ENCODE measurements at regions not wholly inside any gene's neighbourhood (a gene's known extent, or its start where the extent isn't known, plus 50 kb on each side); places are given as distances from the start of the nearest gene placed in this dataset.

DNA sequence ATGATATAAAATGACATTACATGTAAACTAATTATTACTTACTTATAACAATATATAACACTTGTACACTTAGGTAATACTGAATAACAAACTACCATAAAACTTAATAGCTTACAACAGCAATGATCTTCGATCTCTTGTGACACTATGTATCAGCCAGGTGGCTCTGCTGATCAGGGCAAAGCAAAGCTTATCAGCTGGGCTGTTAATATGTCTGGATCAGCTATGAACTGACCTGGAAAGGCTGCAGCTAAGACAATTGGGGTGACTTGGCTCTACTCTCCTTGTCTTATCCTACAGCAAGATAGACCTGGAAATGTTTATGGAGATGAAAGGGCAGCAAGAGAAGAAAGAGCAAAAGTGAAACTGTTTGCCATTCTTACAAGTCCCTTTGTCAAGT lies 511.3 kb downstream of the TLR4 start:
- Mint-ChIP-seq H3K27me3 (ENCODE audit: insufficient read depth, low read depth) (no peaks in the 10 kb centered on the region), H3K4me3 (no peak overlapping the region), H3K36me3 (no peaks in the 10 kb centered on the region), H3K27ac (no peak overlapping the region), H3K9me3 (no peaks in the 10 kb centered on the region), H3K4me1 (no peaks in the 10 kb centered on the region)
- Histone ChIP-seq H3K27me3 (no peaks in the 10 kb centered on the region), H3K9ac (no peak overlapping the region), H3K9me3 (ENCODE audit: low read depth) (no peaks in the 10 kb centered on the region), H2AFZ (replicated peaks) (no peak overlapping the region), H3K4me1 (no peaks in the 10 kb centered on the region), H3K27ac (no peak overlapping the region), H4K20me1 (ENCODE audit: low read depth) (no peaks in the 10 kb centered on the region), H3F3A (ENCODE audit: low read depth) (no peaks in the 10 kb centered on the region), H3K4me2 (no peak overlapping the region), H3K79me2 (ENCODE audit: low read depth) (no peaks in the 10 kb centered on the region), H3K4me3 (no peak overlapping the region), H3K36me3 (no peaks in the 10 kb centered on the region)
- DNase-seq (ENCODE audit: low spot score), result no peak
- TF ChIP-seq, protein P1, sequence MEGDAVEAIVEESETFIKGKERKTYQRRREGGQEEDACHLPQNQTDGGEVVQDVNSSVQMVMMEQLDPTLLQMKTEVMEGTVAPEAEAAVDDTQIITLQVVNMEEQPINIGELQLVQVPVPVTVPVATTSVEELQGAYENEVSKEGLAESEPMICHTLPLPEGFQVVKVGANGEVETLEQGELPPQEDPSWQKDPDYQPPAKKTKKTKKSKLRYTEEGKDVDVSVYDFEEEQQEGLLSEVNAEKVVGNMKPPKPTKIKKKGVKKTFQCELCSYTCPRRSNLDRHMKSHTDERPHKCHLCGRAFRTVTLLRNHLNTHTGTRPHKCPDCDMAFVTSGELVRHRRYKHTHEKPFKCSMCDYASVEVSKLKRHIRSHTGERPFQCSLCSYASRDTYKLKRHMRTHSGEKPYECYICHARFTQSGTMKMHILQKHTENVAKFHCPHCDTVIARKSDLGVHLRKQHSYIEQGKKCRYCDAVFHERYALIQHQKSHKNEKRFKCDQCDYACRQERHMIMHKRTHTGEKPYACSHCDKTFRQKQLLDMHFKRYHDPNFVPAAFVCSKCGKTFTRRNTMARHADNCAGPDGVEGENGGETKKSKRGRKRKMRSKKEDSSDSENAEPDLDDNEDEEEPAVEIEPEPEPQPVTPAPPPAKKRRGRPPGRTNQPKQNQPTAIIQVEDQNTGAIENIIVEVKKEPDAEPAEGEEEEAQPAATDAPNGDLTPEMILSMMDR (IDR thresholded peaks at IDR 0.05), result no peak

DNA sequence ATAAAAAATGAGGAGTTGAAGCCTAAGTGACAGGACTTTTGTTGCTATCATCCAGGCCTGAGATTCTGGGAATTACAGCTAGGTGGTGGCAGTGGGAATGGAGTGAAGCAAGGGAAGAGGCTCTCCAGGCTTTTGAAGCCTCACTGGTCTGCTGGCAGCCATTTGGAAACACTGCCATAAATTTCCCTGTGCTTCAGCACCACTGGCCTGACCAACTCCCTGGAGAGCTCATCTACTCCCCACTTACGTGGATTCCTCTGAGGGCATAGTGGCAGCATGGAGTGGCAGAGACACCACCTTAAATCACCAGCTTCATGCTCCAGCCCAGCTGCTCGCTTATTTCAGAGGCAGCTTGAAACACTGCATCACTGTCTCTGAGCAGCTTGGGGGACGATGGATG lies 518.2 kb downstream of the TLR4 start:
- H3K27me3 Mint-ChIP-seq (ENCODE audit: insufficient read depth, low read depth), result no peaks in the 10 kb centered on the region
- no peaks in the 10 kb centered on the region for H3F3A ChIP-seq (ENCODE audit: low read depth)
- peak; percentile 38 for DNase-seq (ENCODE audit: low spot score)
- H3K9me3 Mint-ChIP-seq, result no peaks in the 10 kb centered on the region
- no peak overlapping the region for H3K27ac Mint-ChIP-seq
- no peaks in the 10 kb centered on the region for H3K79me2 ChIP-seq (ENCODE audit: low read depth)
- peak overlapping the region; percentile 92 for H2AFZ ChIP-seq (replicated peaks)
- no peaks in the 10 kb centered on the region for H3K9me3 ChIP-seq (ENCODE audit: low read depth)
- no peak overlapping the region for H3K4me3 Mint-ChIP-seq
- H3K36me3 Mint-ChIP-seq, result no peaks in the 10 kb centered on the region
- H4K20me1 ChIP-seq (ENCODE audit: low read depth), result no peaks in the 10 kb centered on the region
- TF ChIP-seq EZH2phosphoT487 (IDR thresholded peaks at IDR 0.05) (no peak), EZH2 (IDR thresholded peaks at IDR 0.05) (no peak)
- TF ChIP-seq, protein P1 (IDR thresholded peaks at IDR 0.05), result peak; percentile 39
- H3K9ac ChIP-seq, result no peak overlapping the region
- no peaks in the 10 kb centered on the region for H3K4me1 ChIP-seq
- no peak overlapping the region for H3K4me3 ChIP-seq
- H3K4me2 ChIP-seq, result no peak overlapping the region
- H3K4me1 Mint-ChIP-seq, result no peaks in the 10 kb centered on the region
- no peak overlapping the region for H3K27ac ChIP-seq
- no peaks in the 10 kb centered on the region for H3K27me3 ChIP-seq
- no peaks in the 10 kb centered on the region for H3K36me3 ChIP-seq

DNA sequence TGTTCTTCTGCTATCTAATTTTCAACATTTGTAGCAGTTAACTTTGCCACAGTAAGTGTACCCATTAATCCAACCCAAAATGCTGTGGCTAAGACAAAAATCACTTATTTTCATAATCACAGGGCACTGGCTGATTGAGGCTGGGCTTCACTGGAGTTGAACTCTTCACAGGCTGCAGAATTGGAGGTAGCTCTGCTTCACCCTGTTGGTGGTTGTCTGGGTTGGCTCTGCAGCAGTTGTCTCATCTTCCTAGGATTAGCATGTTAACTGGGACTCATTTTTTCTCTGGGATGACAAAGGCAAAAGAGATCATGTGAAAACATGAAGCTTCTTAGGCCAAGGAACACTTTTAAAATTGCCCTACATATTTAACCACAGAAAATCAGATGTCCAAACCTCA lies 518.9 kb downstream of the TLR4 start:
- no peak overlapping the region for H3K4me3 Mint-ChIP-seq
- no peak overlapping the region for H3K27ac Mint-ChIP-seq
- no peaks in the 10 kb centered on the region for H3K4me1 ChIP-seq
- no peaks in the 10 kb centered on the region for H3K27me3 Mint-ChIP-seq (ENCODE audit: insufficient read depth, low read depth)
- no peaks in the 10 kb centered on the region for H3K79me2 ChIP-seq (ENCODE audit: low read depth)
- no peak for DNase-seq (ENCODE audit: low spot score)
- no peaks in the 10 kb centered on the region for H3K9me3 ChIP-seq (ENCODE audit: low read depth)
- no peak overlapping the region for H3K27ac ChIP-seq
- no peaks in the 10 kb centered on the region for H3K4me1 Mint-ChIP-seq
- no peak overlapping the region for H3K4me2 ChIP-seq
- H3F3A ChIP-seq (ENCODE audit: low read depth), result no peaks in the 10 kb centered on the region
- H3K9me3 Mint-ChIP-seq, result no peaks in the 10 kb centered on the region
- no peaks in the 10 kb centered on the region for H3K27me3 ChIP-seq
- TF ChIP-seq EZH2phosphoT487 (IDR thresholded peaks at IDR 0.05) (no peak), EZH2 (IDR thresholded peaks at IDR 0.05) (no peak)
- TF ChIP-seq, protein P1 (IDR thresholded peaks at IDR 0.05), result no peak
- H4K20me1 ChIP-seq (ENCODE audit: low read depth), result no peaks in the 10 kb centered on the region
- H3K36me3 Mint-ChIP-seq, result no peaks in the 10 kb centered on the region
- no peak overlapping the region for H3K9ac ChIP-seq
- H3K36me3 ChIP-seq, result no peaks in the 10 kb centered on the region
- H2AFZ ChIP-seq (replicated peaks), result peak overlapping the region; percentile 6
- no peak overlapping the region for H3K4me3 ChIP-seq

GRCh38 chr9:118230329-118230728 lies 526.1 kb downstream of the TLR4 start:
- Histone ChIP-seq H4K20me1 (ENCODE audit: low read depth) (no peaks in the 10 kb centered on the region), H3K9ac (no peak overlapping the region), H3K79me2 (ENCODE audit: low read depth) (no peaks in the 10 kb centered on the region), H3K27ac (no peak overlapping the region), H3F3A (ENCODE audit: low read depth) (no peaks in the 10 kb centered on the region), H3K27me3 (no peaks in the 10 kb centered on the region), H3K4me3 (no peak overlapping the region), H3K9me3 (ENCODE audit: low read depth) (no peaks in the 10 kb centered on the region), H3K4me2 (no peak overlapping the region), H3K36me3 (no peaks in the 10 kb centered on the region), H3K4me1 (no peaks in the 10 kb centered on the region), H2AFZ (replicated peaks) (no peak overlapping the region)
- no peak for TF ChIP-seq EZH2 (IDR thresholded peaks at IDR 0.05)
- TF ChIP-seq, protein P1 (IDR thresholded peaks at IDR 0.05), result no peak
- no peak for TF ChIP-seq EZH2phosphoT487 (IDR thresholded peaks at IDR 0.05)
- Mint-ChIP-seq H3K36me3 (no peaks in the 10 kb centered on the region), H3K4me1 (no peaks in the 10 kb centered on the region), H3K4me3 (no peak overlapping the region), H3K27me3 (ENCODE audit: insufficient read depth, low read depth) (no peaks in the 10 kb centered on the region), H3K27ac (no peak overlapping the region), H3K9me3 (no peaks in the 10 kb centered on the region)
- no peak for DNase-seq (ENCODE audit: low spot score)
